ENCODE measurements at regions not wholly inside any gene's neighbourhood (a gene's known extent, or its start where the extent isn't known, plus 50 kb on each side); places are given as distances from the start of the nearest gene placed in this dataset.

DNA sequence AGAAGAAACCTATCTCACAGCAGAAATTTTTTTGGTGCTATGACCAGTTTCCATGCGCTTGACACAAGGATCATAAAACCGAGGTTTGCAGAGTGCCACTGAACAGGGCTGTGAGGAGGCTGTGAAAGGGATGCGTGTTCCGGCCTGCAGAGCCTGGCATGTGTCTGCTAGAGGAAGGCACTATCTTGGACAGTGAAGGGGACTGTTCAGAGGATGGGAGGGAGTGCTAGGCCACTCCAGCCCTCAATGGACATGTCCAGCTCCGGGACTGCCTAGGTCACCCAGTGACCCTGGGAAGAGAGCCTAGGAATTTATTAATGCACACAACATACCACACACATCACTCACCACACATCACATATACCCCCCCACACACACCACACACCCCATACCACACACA lies 275.9 kb downstream of the GADD45G start:
- no peaks in the 10 kb centered on the region for H3K4me1 Mint-ChIP-seq
- H3K36me3 Mint-ChIP-seq = no peaks in the 10 kb centered on the region
- ATAC-seq = no peak
- H3K4me3 Mint-ChIP-seq = no peak overlapping the region
- peak in 1 of 2 donors; percentile 40 for DNase-seq (ENCODE audit: low spot score in 2 of 2)
- no peaks in the 10 kb centered on the region for H3K9me3 Mint-ChIP-seq
- H3K27ac Mint-ChIP-seq = no peak overlapping the region

DNA sequence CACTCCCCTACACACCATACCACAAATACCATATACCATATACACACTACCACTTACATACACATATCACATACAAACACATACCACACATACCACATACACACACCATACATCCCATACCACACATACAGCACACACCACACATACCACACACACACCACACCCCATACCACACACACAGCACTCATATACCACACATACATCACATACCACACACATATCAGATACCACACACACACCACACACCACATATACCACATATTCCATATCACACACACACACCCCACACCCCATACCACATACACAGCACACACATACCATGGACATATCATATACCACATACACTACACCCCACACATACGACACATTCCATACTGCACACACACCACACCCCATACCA lies 276.6 kb downstream of the GADD45G start:
- Mint-ChIP-seq H3K27ac (no peak overlapping the region), H3K4me3 (no peak overlapping the region), H3K4me1 (no peaks in the 10 kb centered on the region), H3K36me3 (no peaks in the 10 kb centered on the region), H3K9me3 (no peaks in the 10 kb centered on the region)
- ATAC-seq (peak; percentile 35), DNase-seq (ENCODE audit: low spot score in 2 of 2) (peak in 1 of 2 donors; percentile 28)

DNA sequence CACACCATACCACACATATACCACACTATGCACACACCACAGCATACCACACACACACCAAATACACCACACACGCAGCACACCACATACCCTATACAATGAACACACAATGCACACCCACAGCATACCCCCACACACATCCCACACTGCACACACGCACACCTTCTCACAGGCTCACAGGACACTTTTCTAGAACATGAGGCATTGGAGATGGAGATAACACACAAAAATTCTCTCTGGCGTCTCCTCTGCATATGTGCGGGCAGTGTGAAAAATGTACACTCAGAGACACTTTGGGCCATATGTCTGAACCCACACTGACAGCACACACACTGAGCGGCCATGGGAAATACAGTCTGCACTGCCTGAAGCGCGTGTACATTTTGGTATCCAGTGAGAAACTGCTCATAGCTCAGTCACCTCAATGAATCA lies 278.1 kb downstream of the GADD45G start:
- no peak for ATAC-seq
- no peak overlapping the region for H3K4me3 Mint-ChIP-seq
- no peaks in the 10 kb centered on the region for H3K4me1 Mint-ChIP-seq
- DNase-seq (ENCODE audit: low spot score in 2 of 2) = no peak
- no peaks in the 10 kb centered on the region for H3K9me3 Mint-ChIP-seq
- H3K27ac Mint-ChIP-seq = no peak overlapping the region
- H3K36me3 Mint-ChIP-seq = no peaks in the 10 kb centered on the region

DNA sequence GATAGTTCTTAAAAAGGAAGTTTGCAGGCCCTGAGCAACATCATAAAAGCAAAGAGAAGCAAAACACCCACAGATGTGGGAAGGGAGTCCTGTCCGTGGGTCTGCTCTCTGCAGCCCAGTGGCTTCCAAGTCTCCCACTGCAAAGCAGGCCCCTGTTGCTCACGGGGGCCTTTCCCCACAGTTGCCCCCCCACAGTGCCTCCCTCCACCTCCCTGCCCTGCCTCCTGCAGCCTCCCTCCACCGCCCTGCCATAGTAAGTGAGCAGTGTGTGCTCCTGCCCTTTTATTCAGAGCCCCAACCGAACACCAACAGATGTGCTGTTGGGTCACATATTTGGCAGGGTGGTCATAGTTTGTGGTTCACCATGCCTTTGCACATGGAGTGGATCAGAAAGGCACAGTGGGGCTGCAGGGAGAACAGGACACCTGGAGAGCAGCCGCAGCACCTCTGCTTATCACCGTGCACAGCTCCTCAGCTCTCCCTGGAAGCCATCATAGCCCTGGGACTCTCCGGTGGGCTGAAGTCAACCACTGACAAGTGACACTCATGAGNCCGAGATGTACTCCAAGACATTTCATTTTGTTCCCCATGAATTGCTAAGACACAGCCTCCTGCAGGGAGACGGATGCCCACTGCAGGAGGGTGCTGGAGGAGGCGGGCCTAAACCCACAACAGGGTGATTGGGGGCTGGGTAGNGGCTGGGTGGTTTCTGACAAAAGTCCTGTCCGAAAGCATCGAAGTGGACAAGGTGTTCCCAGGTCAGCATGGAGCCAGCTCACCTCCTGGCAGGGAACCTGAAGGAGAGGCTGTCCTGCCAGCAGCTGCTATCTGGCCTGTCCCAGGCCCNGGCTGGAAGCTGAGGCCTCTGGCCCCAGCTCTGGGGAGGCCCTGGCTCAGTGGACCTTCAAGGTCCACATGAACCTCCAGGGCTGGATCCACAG lies 278.9 kb downstream of the GADD45G start:
- Mint-ChIP-seq H3K9me3 (no peaks in the 10 kb centered on the region), H3K4me1 (no peaks in the 10 kb centered on the region)
- DNase-seq (ENCODE audit: low spot score in 2 of 2) = no peak

DNA sequence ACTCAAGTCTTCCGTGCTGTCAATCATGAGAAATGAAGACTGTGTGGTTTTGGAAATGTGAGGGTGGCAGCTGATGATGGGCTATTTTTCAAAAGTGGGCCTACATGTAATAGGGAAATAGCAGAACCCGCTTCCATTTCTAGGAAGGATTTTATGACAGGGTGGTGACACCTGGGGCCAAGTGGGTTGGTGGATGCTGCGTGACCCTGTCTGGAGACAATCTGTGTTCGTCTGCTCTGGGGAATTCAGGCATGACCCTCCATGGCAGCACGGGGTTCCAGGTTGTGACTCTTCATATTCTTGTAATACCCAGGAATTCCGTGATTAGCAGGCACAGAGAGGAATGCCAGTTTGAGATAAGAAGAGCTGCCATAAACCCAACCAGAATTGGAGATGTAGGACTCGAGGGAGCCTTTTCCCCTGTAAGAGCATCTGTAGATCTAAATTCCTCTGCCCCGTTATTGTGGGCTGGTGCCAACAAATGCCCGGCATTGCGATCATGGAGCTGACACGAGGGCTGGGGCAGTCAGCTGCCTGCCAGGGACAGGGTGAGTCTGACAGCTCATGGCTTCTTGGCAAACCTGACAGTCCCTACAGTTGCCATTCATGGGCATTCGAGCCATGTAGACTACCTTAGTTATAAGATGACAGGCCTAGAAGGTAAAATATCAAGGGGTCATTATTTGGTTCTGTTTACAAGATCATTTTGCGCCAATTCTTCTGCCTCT lies 279.7 kb downstream of the GADD45G start:
- DNase-seq (ENCODE audit: low spot score in 2 of 2) (no peak), ATAC-seq (no peak)
- Mint-ChIP-seq H3K36me3 (no peaks in the 10 kb centered on the region), H3K27ac (no peak overlapping the region), H3K4me1 (no peaks in the 10 kb centered on the region), H3K4me3 (no peak overlapping the region), H3K9me3 (no peaks in the 10 kb centered on the region)

More for the DNA sequence above, 278.9 kb downstream of the GADD45G start:
- no peak overlapping the region for H3K4me3 Mint-ChIP-seq
- no peak overlapping the region for H3K27ac Mint-ChIP-seq
- no peaks in the 10 kb centered on the region for H3K36me3 Mint-ChIP-seq
- no peak for ATAC-seq

DNA sequence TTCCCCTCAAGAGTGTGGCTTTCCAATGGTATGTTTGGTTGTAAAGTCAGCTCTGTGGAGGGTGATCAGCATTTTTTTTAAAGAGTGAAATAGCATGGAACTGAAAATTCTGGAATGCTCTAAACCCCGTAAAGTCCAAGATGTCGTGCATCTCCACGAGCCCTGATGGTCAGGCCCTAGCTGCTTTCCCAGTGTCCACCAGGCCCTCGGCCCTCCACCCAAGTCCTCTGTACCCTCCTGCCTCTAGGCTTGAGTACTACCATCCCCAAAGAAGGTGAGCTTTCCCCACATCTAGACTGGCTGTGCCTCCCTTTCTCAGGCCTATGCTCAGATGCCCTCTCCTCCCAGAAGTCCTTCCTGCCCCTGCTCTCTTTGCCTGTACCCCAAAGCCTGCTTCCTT lies 280.3 kb downstream of the GADD45G start:
- Mint-ChIP-seq H3K36me3 (no peaks in the 10 kb centered on the region), H3K4me1 (no peaks in the 10 kb centered on the region), H3K27ac (no peak overlapping the region), H3K9me3 (no peaks in the 10 kb centered on the region), H3K4me3 (no peak overlapping the region)
- no peak for ATAC-seq
- no peak for DNase-seq (ENCODE audit: low spot score in 2 of 2)

DNA sequence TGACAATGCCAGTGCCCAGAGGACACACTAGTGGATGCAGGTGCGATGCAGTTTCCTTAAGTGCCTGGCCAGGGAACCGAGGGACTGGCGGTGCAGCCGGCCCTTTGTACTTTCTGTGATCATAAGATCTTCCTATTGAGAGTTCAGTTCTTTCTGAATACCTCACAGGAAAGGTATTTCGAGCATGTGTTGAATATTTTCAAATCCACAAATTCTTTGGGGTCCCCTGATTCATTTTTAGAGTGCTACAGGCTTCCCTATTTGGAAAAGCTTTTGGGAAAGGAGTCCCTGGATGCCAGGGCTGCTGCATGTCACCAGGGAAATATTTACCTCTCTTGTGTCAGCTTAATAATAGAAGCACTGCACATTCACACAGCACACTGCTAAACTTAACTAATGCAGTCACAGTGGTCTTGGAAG lies 281.5 kb downstream of the GADD45G start:
- ATAC-seq (no peak), DNase-seq (ENCODE audit: low spot score in 2 of 2) (no peak)
- Mint-ChIP-seq H3K4me3 (no peak overlapping the region), H3K36me3 (no peaks in the 10 kb centered on the region), H3K4me1 (no peaks in the 10 kb centered on the region), H3K9me3 (no peaks in the 10 kb centered on the region), H3K27ac (no peak overlapping the region)

DNA sequence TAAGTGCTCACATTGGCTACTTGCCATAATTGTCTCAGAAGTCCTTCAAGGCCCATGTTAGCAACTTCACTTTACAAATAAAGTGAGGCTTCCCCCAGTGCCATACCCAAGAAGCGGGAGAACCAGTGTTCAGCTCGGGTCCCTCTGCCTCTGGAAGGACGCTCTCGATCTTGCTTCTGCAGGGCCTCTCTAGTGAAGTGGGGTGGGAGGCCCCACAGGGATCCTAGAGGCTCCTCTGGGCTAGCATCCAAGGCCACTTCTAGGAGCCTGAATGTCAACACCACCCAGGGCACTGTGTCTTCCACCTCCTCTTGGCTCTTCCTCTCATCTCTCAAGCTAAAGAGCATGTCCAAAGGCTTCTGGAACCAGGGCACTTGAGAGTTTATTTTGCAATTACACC lies 282.5 kb downstream of the GADD45G start:
- no peak overlapping the region for H3K4me3 Mint-ChIP-seq
- no peak overlapping the region for H3K27ac Mint-ChIP-seq
- no peaks in the 10 kb centered on the region for H3K36me3 Mint-ChIP-seq
- DNase-seq (ENCODE audit: low spot score in 2 of 2) = no peak
- H3K4me1 Mint-ChIP-seq = no peaks in the 10 kb centered on the region
- ATAC-seq = no peak
- no peaks in the 10 kb centered on the region for H3K9me3 Mint-ChIP-seq

DNA sequence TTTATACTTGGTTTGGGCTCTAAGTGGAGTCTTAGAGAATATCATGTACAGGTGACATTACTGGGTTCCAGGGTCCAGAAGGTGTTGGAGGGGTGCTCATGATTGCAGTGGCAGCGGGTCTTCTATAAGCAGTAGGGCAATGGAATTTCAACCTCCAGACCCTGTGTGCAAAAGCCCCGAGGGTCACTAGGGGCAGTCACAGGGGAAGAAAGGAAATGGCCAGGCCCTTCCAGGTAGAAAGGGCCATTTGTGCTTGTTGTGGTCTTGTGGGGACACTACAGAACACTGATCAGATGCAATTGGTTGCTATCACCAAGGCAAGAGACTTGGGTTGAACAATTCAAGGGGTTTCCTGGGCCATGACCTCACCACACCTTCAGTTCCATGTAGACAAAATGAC lies 283.4 kb downstream of the GADD45G start:
- no peak overlapping the region for H3K27ac Mint-ChIP-seq
- DNase-seq (ENCODE audit: low spot score in 2 of 2) (no peak), ATAC-seq (no peak)
- H3K4me3 Mint-ChIP-seq = no peak overlapping the region
- H3K9me3 Mint-ChIP-seq = no peaks in the 10 kb centered on the region
- H3K36me3 Mint-ChIP-seq = no peaks in the 10 kb centered on the region
- no peaks in the 10 kb centered on the region for H3K4me1 Mint-ChIP-seq

DNA sequence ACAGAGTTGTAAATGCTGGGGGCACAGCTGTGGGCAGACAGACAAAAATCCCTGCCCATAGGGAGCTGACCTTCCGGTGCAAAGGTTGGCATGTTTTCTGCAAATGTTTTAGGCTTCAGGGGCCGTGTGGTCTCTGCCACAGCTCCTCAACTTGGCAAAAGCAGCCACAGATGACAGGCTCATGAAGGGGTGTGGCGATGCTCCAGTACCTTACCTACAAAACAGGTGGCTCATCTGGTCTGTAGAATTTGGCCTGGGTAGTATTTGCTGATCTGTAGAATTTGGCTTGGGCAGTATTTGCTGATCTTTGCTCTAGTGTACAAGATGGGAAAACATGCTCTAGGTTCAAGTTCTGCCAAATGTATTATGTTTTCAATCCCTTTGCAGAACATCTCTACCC lies 283.9 kb downstream of the GADD45G start:
- H3K9me3 Mint-ChIP-seq = no peaks in the 10 kb centered on the region
- no peak for DNase-seq (ENCODE audit: low spot score in 2 of 2)

DNA sequence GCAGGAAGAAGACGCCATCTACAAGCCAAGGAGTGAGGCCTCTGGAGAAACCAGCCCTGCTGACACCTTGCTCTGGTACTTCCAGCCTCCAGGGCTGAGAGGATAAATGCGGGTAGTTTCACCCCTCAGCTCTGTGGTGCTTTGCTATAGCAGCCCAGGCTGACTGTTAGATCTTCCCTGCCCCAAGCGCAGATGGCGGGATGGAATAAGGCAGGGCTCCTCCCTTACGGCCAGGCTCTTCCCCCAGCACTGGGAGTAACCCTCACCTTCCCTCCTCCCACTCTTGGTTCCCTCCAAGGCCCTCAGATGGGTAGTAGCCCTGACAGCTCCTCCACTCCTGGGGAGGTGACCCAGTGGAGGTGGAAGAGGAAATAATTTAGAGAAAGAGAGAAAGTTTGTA lies 285.1 kb downstream of the GADD45G start:
- ATAC-seq = no peak
- DNase-seq (ENCODE audit: low spot score in 2 of 2) = no peak
- Mint-ChIP-seq H3K4me1 (no peaks in the 10 kb centered on the region), H3K4me3 (no peak overlapping the region), H3K36me3 (no peaks in the 10 kb centered on the region), H3K27ac (no peak overlapping the region), H3K9me3 (no peaks in the 10 kb centered on the region)

More for the DNA sequence above, 283.9 kb downstream of the GADD45G start:
- H3K36me3 Mint-ChIP-seq = no peaks in the 10 kb centered on the region
- no peaks in the 10 kb centered on the region for H3K4me1 Mint-ChIP-seq
- H3K4me3 Mint-ChIP-seq = no peak overlapping the region
- ATAC-seq = no peak
- H3K27ac Mint-ChIP-seq = no peak overlapping the region

DNA sequence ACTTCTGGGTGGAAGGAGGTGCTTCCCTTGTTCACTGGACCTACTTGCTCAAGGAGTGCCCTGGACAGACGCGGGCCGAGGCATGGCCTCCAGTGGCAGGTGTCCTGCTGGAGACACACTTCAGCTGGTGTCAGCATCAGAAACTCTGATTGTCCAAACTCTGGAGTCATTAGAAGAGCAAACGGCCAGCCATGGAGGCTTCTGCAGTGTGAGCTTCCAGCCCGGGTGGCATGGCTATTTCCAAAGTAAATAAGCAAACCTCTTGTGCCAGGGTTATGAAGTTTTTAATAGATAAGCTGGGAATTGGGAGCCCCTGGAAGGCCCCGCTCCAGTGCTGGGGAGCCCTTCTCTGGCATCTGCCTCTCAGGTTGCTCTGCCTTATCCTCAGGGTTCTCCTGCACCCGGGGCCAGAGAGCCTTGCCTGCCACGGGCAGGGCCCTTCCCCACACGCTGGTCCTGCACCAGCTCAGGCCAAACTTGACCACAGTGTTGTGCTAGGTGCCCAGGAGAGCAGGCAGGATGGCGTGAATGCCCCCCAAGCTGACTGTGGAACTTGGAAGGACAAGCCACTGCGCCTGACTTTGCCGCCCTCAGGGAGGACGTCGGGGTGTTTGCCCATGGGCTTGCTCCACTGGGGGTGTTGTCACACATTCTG lies 285.6 kb downstream of the GADD45G start:
- no peak overlapping the region for H3K27ac Mint-ChIP-seq
- H3K9me3 Mint-ChIP-seq = no peaks in the 10 kb centered on the region
- H3K4me3 Mint-ChIP-seq = no peak overlapping the region
- ATAC-seq = no peak
- DNase-seq (ENCODE audit: low spot score in 2 of 2) = peak in 1 of 2 donors; percentile 40
- H3K36me3 Mint-ChIP-seq = no peaks in the 10 kb centered on the region
- no peaks in the 10 kb centered on the region for H3K4me1 Mint-ChIP-seq

DNA sequence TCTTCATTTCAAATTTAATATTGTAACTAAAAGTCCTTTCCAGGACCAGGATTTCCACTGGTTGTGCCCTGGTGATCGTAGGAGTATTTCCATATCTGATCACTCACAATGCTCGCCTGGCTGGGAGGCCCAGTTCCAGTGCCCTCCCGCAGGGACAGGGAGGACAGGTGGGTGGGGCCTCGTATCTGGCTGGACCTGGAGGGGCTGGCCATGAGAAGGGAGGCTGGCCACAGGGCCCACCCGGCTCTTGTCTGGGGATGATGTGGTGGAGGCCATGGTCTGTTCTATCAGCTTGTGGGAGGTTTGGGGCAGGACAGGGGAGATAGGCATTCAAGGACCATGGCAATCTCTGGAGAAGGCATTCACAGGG lies 286.4 kb downstream of the GADD45G start:
- no peak for ATAC-seq
- no peaks in the 10 kb centered on the region for H3K4me1 Mint-ChIP-seq
- H3K9me3 Mint-ChIP-seq = no peaks in the 10 kb centered on the region
- DNase-seq (ENCODE audit: low spot score in 2 of 2) = peak in 1 of 2 donors; percentile 38
- no peak overlapping the region for H3K27ac Mint-ChIP-seq
- no peak overlapping the region for H3K4me3 Mint-ChIP-seq
- H3K36me3 Mint-ChIP-seq = no peaks in the 10 kb centered on the region

DNA sequence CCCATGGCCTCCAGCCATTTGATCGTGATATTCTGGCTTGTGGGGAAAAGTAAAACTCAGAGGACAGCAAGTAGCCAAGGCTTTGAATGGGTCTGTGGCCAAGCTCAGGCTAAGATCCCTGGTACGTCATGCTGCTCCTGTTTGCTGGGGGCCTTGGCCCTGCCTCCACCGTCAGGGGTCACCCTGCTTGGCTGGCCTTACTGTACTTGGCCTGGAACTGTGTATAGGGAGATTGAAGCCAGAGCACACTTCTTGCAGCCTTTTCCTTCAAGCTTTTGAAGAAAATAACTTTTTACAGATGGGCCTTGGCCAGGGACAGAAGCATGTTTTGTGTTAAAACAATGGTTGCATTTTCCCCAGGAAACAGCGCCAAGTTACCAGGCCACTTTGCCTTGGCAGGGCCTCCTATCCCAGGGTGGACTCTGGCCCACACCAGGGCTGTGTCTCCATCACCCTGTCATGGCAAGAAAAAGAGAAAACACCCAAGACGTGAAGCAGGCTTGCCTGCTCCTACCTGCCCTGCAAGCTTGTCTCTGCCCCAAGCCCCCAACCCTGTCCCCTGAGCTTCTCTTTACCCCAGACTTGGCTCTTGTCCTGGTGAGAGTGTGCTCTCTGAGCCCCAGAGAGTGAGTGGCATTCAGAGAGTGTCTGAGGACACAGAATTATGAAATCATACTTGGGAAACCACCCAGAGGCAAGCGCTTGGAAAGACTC lies 286.9 kb downstream of the GADD45G start:
- peak in 1 of 2 donors; percentile 25 for DNase-seq (ENCODE audit: low spot score in 2 of 2)
- H3K36me3 Mint-ChIP-seq = no peaks in the 10 kb centered on the region
- no peaks in the 10 kb centered on the region for H3K9me3 Mint-ChIP-seq
- H3K4me1 Mint-ChIP-seq = no peaks in the 10 kb centered on the region
- H3K27ac Mint-ChIP-seq = no peak overlapping the region
- H3K4me3 Mint-ChIP-seq = no peak overlapping the region
- ATAC-seq = no peak

DNA sequence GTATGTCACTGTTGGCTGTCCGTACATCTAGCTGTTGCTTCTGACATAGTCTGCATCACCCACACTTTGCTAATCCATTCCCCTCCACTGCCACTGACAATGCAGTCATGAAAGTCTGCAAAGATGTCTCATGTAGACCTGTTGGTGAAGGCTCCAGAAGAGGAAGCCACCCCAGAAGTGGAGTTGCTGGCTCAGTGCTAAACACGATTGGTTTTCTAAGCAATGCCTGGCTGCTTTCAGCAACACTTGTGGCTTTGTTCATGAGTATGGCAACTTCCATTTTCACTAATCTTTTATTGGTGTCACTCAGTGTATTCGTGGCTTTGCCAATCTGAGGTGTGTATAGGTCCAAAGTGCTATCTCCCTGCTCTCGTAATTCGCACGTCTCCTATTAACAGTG lies 288.1 kb downstream of the GADD45G start:
- no peak for ATAC-seq
- H3K4me1 Mint-ChIP-seq = no peaks in the 10 kb centered on the region
- DNase-seq (ENCODE audit: low spot score in 2 of 2) = peak in 1 of 2 donors; percentile 41

More for the DNA sequence above, 288.1 kb downstream of the GADD45G start:
- Mint-ChIP-seq H3K9me3 (no peaks in the 10 kb centered on the region), H3K27ac (no peak overlapping the region), H3K4me3 (no peak overlapping the region), H3K36me3 (no peaks in the 10 kb centered on the region)

Data from stimulated activated effector memory CD8-positive, alpha-beta T cell treated with anti-CD3 and anti-CD28 coated beads, Interleukin-12 subunit alpha, Interleukin-12 subunit beta, amount 100 ng/mL, for 72 hours (primary cell).